ENCODE measurements at regions not wholly inside any gene's neighbourhood (a gene's known extent, or its start where the extent isn't known, plus 50 kb on each side); places are given as distances from the start of the nearest gene placed in this dataset.

DNA sequence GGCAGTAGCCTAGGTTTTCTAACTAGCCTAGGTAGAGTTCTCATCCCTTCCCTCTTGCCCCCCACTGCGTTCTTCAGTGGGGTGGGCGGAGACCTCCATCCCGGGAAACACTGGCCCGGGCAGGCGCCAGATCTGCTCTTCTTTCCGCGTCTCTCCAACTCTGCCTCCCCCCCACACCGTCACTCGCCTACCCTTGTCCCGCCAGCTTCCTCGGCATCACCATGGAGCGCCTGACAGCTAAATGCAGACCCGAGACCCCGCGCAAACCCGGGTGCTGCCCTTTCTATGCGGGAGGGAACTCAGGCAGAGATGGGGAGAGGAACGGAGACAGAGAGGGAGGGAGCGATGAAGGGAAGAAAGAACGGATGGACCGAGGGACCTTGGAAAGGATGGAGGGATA lies 1494.8 kb upstream of the DEFB115 start:
- intact Hi-C loops (cut with micrococcal nuclease; ENCODE audit: unreplicated experiment): loop anchor here (10.0 kb wide), 2 partner anchors 128 to 318 kb away; no protein-coding TSS in a partner anchor
- no peak for ATAC-seq

DNA sequence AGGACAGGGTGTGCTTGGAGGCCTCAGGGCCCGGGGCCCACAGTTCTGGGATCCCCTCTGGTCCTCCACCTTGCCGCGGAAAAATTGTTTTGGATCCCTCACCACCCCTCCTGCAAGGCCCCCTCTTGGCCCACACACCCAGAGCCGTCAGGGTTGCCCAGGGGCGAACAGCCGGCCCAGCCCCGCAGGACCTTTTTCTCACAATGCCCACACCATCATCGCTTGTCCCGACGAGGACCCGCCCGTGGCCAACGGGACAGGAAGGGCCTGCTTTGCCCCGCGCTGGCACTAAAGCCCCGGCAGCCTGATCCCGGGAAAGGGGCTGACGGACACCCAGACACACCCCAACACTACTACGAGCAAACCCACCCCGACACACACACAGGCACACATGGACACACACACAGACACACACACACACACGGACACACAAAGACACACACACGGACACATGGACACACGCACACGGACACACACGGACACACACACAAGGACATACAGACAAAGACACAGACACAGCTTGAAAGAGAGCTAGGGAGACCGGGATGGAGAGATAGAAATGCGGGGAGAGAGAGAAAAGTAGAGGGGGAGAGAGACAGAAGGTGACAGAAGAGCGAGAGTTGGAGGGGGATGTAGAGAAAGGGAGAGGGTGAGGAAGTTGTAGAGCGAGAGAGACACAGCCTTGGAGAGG lies 1493.5 kb upstream of the DEFB115 start:
- no peak overlapping the region for H3K4me3 ChIP-seq (ENCODE audit: low read depth in 2 of 2, low read length in 2 of 2)
- TF ChIP-seq, protein P1, sequence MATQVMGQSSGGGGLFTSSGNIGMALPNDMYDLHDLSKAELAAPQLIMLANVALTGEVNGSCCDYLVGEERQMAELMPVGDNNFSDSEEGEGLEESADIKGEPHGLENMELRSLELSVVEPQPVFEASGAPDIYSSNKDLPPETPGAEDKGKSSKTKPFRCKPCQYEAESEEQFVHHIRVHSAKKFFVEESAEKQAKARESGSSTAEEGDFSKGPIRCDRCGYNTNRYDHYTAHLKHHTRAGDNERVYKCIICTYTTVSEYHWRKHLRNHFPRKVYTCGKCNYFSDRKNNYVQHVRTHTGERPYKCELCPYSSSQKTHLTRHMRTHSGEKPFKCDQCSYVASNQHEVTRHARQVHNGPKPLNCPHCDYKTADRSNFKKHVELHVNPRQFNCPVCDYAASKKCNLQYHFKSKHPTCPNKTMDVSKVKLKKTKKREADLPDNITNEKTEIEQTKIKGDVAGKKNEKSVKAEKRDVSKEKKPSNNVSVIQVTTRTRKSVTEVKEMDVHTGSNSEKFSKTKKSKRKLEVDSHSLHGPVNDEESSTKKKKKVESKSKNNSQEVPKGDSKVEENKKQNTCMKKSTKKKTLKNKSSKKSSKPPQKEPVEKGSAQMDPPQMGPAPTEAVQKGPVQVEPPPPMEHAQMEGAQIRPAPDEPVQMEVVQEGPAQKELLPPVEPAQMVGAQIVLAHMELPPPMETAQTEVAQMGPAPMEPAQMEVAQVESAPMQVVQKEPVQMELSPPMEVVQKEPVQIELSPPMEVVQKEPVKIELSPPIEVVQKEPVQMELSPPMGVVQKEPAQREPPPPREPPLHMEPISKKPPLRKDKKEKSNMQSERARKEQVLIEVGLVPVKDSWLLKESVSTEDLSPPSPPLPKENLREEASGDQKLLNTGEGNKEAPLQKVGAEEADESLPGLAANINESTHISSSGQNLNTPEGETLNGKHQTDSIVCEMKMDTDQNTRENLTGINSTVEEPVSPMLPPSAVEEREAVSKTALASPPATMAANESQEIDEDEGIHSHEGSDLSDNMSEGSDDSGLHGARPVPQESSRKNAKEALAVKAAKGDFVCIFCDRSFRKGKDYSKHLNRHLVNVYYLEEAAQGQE (IDR thresholded peaks at IDR 0.05; ENCODE audit: insufficient read depth in 1 of 2, low read depth in 2 of 2, low read length in 1 of 2): no peak
- TF ChIP-seq POLR2AphosphoS5 (IDR thresholded peaks at IDR 0.05; ENCODE audit: low read depth, low read length) (no peak), SIN3A (IDR thresholded peaks at IDR 0.05; ENCODE audit: borderline replicate concordance, insufficient read depth, low read depth, low read length) (no peak), TCF7L2 (IDR thresholded peaks at IDR 0.05; ENCODE audit: low read depth, low read length) (no peak)
- TF ChIP-seq, protein P2, sequence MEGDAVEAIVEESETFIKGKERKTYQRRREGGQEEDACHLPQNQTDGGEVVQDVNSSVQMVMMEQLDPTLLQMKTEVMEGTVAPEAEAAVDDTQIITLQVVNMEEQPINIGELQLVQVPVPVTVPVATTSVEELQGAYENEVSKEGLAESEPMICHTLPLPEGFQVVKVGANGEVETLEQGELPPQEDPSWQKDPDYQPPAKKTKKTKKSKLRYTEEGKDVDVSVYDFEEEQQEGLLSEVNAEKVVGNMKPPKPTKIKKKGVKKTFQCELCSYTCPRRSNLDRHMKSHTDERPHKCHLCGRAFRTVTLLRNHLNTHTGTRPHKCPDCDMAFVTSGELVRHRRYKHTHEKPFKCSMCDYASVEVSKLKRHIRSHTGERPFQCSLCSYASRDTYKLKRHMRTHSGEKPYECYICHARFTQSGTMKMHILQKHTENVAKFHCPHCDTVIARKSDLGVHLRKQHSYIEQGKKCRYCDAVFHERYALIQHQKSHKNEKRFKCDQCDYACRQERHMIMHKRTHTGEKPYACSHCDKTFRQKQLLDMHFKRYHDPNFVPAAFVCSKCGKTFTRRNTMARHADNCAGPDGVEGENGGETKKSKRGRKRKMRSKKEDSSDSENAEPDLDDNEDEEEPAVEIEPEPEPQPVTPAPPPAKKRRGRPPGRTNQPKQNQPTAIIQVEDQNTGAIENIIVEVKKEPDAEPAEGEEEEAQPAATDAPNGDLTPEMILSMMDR (IDR thresholded peaks at IDR 0.05): no peak
- in situ Hi-C loops (cut with HindIII; ENCODE audit: low pct_unique_long_range_greater_than_20kb, low sequenced_read_pairs): no loop called here
- no peaks in the 10 kb centered on the region for H3K9me3 ChIP-seq (ENCODE audit: control insufficient read depth, insufficient read depth, low read depth, low read length)
- ATAC-seq (no peak), DNase-seq (ENCODE audit: low read depth, low spot score) (no peak)
- intact Hi-C loops (cut with micrococcal nuclease; ENCODE audit: unreplicated experiment): loop anchor here (10.0 kb wide), 2 partner anchors 129 to 319 kb away; no protein-coding TSS in a partner anchor
- no TSS peak for BruUV-seq (replicated peaks)
- H3K27me3 ChIP-seq (ENCODE audit: control insufficient read depth, insufficient read depth, low read length): no peaks in the 10 kb centered on the region
- ChIA-PET CTCF (no interaction called here), POLR2A (no interaction called here)
- no peak overlapping the region for H3K27ac ChIP-seq (ENCODE audit: low read length)
- peaks cover 4% of the 10 kb centered on the region for H3K4me1 ChIP-seq (ENCODE audit: control insufficient read depth, insufficient read depth, low read length)
- H3K36me3 ChIP-seq (ENCODE audit: control insufficient read depth, insufficient read depth, low read length): no peaks in the 10 kb centered on the region

More for the DNA sequence above, 1494.8 kb upstream of the DEFB115 start:
- TF ChIP-seq SIN3A (IDR thresholded peaks at IDR 0.05; ENCODE audit: borderline replicate concordance, insufficient read depth, low read depth, low read length): no peak
- no peak for DNase-seq (ENCODE audit: low read depth, low spot score)
- no peaks in the 10 kb centered on the region for H3K36me3 ChIP-seq (ENCODE audit: control insufficient read depth, insufficient read depth, low read length)
- H3K27me3 ChIP-seq (ENCODE audit: control insufficient read depth, insufficient read depth, low read length): no peaks in the 10 kb centered on the region
- no peaks in the 10 kb centered on the region for H3K9me3 ChIP-seq (ENCODE audit: control insufficient read depth, insufficient read depth, low read depth, low read length)
- POLR2A ChIA-PET: no interaction called here
- no peak overlapping the region for H3K4me3 ChIP-seq (ENCODE audit: low read depth in 2 of 2, low read length in 2 of 2)
- H3K27ac ChIP-seq (ENCODE audit: low read length): no peak overlapping the region
- peaks cover 4% of the 10 kb centered on the region for H3K4me1 ChIP-seq (ENCODE audit: control insufficient read depth, insufficient read depth, low read length)
- in situ Hi-C loops (cut with HindIII; ENCODE audit: low pct_unique_long_range_greater_than_20kb, low sequenced_read_pairs): no loop called here
- no TSS peak for BruUV-seq (replicated peaks)
- CTCF ChIA-PET: interaction anchor here (0.5 kb wide), 1 partner anchor 336 kb away, joined by 3 read pairs; no protein-coding TSS in a partner anchor

Measured in Panc1 (cell line).